ENCODE measurements at regions not wholly inside any gene's neighbourhood (a gene's known extent, or its start where the extent isn't known, plus 50 kb on each side); places are given as distances from the start of the nearest gene placed in this dataset.

DNA sequence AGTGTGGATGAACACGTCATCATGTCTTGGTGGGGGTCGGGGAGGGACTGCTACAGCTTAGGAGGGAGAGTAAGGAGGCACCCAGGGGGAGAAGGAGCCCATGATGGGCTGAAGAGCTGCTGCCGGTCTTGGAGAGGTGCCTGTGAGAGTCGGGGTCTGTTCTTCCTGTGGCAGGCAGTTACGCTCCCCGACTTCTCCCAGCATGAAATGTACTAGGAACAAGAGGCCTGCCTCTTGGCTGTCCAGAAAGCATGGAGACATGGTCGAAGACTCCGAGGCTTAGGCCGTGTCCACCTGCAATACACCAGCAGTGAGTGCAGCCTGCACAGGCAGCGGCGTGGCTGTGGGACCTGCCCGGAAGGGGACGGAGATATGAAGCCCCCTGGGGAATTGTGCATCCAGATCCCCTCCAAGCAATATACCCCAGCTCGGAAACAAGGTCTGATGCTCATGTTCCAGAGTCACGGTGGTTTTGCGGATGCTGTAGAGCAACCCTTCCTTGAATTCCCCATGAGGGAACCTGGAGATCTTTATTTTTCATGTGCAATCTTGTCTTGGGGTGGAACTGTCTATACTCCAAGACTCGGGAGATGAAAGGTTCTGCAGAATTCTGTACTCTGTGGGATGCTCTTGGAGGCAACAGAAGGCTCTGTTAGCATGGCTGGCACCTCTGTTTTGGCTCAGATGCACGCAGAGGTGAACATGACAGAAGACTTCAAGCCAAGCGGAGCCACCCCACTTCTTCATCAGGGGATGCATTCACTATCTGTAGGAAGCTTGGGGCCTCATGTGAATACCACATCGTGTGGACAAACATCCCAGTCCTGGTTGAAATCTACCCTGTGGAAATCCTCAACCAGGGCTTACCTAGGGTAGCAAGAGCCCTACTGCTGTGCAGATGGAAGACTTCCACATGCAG is 374.9 kb upstream of the IRX4 start:
- no peak for DNase-seq

DNA sequence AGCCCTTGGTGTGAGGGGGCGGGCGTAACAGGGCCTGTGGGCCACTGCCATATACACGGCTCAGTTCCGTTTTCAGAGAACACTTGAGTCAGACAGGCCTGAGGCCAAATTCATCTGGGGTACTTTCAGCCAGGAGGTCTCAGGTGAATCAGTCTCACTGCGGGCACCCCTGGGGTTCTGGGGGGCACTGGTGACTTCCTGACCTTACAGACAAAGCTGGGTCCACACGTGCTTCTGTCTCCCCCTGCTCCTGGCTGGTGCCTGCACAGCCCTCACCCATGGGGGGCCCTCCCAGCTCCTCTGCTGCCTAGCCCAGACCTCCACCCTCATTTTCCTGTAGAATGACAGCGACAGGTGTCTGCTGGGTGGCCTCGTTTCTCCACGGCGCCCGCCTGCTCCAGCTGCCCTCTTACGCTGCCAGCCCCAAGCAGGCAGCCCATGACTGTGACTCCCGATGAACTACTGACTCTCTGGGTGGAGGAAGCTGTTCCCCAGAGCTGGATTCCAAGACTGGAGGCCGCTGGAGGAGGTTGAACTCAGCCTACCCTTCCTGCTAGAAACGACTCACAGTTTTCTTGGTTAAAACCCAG is 374.1 kb upstream of the IRX4 start:
- DNase-seq = no peak

DNA sequence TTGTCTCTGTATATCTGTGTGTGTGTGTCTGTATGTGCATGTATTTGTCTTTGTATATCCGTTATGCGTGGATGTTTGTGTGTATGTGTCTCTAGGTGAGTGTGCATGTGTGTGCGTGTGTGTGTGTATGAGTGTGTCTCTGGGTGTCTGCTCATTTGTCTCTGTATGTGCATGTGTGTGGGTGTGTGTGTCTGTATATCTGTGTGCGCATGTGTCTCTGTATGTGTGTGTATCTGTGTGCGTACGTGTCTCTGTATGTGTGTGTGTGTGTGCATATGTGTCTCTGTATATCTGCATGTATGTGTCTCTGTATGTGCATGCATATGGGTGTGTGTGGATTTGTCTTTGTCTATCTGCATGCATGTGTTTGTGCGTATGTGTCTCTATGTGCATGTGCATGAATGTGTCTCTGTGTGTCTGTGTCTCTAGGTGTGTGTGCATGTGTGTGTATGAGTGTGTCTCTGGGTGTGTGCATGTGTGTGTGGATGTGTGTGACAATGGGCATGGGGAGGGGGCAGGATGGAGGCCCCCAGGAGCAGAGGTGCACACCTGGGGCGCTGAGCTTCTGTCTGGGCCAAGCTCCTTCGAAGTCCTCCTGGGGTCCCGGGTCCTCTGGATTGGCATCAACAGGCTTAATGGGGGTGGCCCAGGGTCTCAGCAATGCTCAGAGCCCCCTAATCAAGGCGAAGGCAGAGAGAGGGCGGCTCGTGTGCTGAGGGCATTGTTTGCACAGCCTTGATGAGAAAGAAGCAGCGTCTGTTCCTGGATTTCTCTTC is 373.4 kb upstream of the IRX4 start:
- no peak for DNase-seq

DNA sequence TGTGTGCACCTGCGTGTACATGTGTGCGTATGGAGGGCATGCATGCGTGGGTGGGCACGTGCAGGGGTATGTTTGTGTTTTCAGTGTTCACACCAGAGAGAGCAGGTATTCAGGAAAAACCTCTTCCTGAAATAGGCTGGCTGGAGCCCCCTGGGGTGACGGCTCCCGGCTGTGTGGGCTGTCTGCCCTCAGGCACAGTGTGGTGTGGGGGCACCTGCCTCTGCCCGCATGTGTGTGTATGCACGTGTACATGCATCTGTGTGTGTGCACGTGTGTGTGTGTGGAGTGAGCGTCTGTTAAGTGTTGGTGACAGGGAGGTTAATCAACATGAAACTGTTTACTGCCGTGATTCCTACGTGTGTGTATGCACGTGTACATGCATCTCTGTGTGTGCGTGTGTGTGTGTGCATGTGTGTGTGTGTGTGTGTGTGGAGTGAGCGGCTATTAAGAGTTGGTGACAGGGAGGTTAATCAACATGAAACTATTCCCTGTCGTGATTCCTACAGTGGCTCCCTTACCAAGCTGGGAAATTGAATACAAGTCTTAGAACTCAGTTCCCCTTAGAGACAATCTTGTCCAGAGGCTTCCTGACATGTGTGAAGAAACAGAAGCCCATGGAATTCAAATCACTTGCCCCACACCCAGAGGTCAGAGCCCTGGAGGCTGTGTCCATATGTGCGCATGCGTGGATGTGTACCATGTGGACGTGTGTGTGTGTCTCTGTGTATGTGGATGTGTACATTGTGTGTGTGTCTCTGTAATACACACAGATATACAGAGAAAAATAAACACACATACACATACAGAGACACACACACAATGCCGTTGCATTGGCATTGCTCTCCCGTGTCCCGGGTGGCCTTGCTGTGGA is 372.4 kb upstream of the IRX4 start:
- no peak for DNase-seq

DNA sequence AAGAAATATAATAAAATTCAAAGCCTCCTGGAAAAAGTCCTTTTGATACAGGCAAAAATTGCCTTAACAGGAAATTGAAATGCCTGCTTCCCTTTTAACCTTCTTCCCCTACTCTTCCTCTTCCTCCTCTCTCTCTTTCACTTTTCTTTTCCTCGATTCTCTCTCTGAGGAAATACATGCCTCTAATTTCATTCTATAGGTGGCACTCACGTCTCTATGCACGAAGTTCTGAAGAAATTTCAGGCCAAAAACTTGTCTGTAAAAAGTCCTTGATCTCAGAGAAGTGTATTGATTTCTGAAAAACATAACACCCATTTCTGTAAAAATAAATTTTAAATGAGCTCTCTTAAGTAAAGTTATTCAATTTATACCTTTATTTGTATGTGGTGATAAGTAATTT is 371.7 kb upstream of the IRX4 start:
- DNase-seq = no peak

DNA sequence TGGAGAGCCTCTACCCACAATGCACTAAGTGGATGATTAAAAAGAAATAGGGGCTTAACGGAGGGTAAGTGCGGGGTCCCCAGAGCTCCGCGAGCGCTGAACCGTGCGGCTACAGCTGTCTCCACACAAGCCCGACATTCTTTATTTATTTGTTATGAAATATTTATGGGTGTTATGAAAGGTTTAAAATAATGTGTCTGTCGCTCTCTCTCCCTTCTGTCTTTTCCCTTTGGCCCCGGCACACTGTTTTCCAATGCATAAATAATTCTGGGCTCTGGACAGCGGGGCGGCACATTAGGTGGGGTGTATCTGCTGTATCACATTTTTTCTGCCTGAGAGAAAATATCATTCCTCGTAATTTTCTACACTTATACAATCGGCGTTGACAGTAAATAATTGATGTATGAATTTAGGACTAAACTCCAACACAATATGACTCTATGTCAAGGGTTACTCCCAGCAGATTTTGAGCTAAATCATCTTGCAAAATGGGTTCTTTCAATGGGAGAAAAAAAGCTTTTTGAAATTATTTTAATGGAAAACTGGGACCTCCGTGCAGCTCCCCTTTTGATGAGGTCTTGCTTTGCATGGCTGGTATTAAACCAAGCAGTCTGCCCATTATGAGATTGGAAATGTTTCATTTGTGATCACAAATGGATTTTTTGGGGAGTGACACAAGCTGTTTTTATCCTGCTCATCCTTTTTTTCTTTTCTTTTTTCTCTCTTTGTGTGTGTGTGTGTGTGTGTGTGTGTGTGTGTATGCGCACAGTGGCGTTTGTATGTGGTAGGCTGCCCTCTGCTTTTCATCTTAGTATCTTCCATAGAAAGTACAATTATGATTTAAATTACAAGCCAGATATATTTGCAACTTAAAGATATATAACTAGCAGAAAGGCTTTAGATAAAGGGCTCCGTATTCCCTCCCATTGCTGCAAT is 370.6 kb upstream of the IRX4 start:
- no peak for DNase-seq

DNA sequence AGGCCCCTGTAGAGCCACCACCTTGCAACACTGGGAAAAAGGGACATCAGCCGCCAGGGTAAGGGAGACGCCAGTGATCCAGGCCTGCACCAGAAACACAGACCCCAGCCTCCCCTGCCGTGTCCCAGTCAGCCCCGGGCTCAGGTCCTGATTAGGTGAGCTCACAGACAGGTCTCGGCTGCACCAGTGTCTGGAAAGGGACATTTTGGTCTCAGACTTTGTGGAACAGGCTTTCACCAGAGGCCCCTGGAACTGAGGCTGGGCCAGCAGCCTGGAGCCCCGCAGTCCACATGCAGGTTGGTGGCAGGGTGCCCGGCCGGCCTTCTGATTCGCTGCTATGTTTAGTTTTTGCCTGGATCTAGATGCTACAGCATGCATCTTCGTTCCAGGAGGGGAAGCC is 369.0 kb upstream of the IRX4 start:
- DNase-seq = no peak

DNA sequence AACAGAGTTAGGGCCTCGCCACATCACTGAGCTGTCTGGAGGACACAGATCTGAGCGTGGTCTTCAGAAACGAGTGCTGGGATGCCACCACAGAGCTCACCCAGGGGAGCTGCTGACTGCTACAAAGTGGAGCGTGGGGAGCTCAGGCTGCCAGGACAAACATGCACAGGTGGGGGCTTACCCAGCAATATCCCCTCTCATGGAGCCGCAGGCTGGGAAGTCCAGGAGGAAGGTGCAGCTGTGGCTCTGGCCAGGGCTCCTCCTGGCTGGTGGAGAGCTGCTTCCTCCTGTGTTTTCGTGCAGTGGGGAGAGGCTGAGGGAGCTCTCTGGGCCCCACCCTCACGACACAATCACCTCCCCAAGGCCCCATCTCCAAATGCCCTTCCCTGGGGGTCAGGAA is 368.6 kb upstream of the IRX4 start:
- no peak for DNase-seq

DNA sequence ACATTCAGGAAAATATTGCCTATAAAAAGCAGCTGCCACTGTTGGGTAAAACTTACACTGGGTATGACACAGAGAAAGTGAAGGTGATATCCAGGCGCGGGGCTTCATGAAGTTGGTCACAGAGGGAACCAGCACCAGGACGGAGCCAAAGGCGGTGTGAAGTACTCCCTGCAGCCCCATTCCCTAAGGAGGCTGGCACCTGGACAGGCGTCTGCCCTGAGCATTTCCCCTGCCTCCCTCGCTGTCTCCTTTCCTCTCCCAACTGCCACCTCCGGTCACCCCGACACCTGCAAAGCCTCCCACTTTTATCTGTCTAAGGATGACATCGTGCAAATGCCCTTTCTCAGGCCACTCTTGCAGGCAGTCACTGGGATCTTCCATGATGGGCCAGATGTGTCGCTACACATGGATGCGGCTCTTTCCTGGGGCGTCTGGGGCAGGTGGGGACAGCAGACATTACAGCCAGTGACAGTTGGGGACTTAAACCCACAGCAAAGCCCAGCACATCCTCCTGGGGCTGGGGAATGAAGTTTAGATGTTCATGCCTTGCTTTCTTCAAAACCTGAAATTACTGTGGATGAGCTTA is 367.7 kb upstream of the IRX4 start:
- no peak for DNase-seq

DNA sequence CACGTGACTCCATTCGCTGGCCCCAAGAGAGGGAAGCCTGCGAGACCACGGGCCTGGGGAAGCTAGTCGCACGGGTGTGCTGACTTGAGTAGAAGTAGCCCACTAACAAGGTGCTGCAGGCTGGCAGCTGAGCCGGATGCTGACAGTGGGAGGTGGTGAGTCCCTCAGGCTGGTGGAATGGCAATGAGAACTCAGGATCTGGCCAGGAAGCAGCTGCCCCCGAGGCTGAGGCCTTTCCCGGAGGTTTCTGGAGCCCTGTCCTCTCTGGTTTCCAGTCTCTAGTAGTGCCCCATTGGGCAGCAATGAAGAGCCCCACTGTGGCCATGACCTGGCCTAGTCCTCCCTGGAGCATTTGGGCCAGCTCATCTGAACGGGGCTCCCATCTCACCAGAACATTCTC is 366.7 kb upstream of the IRX4 start:
- DNase-seq = no peak

DNA sequence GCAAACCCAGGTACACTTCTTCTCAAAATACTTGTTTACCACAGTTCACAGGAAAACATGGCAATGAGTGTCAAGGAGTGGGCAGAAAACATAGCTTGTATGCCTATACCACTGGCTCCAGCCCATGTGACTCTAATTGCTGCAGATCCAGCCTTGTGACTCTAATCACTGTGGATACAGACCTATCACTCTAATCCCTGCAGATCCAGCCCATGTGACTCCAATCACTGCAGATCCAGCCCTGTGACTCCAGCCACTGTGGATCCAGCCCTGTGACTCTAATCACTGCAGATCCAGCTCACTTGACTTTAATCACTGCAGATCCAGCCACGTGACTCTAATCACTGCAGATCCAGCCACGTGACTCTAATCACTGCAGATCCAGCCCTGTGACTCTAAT is 366.3 kb upstream of the IRX4 start:
- no peak for DNase-seq

DNA sequence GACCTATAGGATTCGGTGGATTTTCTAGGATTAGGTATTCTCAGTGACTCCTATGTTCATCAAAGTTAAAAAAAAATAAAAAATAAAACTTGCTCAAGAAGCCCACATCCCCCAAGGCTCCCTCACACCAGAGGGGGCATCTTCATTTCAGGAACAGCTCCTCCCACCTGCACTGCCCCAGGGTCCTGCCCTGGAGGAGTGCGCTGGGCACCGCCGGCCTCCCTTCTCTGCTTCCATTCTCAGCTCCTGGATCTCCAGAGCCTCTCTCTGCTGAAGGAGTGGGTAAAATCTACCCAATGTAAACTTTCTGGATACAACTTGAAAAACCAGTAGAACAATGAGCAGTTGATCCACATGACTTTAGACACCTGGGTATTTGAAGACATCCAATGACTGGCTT is 359.8 kb upstream of the IRX4 start:
- DNase-seq = no peak

DNA sequence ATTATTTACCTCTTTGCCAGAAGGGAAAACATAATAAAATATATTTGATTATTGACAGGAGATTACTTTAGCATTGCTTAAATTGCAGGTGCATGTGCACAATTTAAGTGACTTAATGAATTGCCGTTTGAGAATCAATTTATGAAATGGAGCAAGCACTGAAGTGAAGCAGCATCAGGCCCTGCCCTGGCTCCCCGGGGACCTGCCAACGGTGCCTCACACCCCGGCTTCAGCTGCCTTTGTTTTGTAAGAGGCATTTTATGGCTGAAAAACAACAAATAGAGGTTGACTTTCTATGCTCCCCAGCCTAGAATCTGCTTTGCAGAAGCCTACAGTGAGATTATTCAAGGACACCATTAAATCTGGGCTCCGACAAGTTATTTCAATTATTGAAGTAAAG is 359.1 kb upstream of the IRX4 start:
- DNase-seq = peak in 1 of 3 experiments; percentile 70

DNA sequence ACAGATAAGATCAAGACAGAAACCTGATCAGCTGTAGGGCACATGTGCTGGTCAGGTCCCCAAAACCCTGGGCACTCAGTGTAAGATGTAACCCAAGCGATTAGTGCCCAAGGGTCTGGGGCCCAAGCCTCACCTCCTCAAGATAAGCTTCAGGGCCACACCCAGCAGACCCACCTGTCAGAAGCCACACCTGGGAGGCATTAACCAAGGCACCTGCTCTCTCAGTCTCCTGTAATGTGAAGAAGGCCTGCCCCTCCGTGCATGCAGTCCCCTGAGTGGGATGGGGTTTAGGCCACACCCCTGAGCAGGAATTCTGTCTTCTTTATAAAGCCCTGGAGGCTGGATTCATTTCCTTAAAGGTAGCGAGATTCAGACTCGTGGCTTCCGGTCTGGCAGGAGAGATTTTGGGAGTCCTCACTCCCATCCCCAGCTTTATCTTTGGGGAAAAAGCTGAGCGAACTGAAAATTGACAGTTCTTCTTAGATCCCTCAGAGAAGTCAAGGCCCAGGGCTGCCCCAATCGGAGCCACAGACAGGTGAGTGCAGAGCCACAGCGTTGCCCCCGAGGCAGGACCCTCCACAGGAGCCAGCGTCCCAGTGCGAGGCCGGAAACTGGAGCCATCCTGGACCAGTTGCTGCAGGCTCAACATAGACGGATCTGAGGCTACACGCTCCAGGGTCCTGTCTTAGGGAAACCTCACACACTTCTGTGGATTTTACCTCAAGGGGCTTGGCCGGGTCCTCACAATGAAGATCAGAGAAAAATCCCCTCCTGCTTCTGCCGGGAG is 357.6 kb upstream of the IRX4 start:
- DNase-seq = peak in 1 of 3 experiments; percentile 34

DNA sequence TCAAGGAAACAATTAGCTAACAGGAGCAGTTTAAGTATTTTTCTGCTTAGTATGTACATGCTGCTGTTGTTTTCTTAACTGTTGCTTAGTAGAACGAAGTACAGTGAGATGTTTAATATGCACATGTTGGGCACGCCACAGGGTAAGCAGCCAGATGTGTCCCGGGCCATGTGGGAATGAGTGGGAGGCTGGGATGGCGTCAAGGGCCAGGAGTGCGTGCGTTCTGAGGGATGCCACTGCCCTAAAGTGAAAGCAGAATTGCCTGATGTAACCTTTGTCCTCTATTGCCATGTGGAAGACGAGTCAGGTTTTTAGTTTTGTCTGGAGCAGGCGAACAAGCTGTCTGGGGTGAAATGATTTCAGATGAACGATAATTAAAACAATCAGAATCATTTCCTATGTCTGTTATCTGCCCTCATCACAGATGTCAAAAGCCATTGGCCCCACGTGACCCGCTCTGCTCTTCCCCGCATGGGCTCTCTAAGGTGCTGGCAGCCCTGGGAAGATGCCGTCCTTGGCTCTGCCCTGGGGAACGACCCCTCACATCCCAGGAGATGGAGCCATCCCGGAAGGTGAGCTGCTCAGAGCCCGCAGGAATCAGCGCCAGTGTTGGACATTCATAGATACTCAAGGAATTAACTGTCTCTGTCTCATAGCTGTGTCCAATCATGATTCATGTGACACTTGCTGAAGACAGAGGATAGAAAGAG is 356.6 kb upstream of the IRX4 start:
- DNase-seq = no peak

DNA sequence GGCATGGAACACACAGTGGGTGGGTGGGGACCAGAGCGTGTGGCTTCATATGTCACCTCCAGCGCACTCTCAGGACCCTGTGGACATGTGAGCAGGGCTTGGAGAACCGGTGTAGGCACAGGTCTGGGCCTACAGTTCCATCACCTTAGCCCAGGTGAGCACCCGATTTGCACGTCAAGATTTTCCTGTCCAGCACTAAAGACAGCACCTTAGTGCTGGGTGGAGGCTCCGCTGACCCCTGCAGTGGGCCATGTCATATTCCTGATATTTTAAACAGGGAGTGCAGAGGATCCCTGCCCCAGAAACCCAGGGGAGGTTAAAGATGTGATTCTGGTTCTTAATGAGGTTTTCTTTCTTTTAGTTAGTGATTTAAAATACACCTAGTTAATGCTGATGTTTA is 356.0 kb upstream of the IRX4 start:
- DNase-seq = no peak

DNA sequence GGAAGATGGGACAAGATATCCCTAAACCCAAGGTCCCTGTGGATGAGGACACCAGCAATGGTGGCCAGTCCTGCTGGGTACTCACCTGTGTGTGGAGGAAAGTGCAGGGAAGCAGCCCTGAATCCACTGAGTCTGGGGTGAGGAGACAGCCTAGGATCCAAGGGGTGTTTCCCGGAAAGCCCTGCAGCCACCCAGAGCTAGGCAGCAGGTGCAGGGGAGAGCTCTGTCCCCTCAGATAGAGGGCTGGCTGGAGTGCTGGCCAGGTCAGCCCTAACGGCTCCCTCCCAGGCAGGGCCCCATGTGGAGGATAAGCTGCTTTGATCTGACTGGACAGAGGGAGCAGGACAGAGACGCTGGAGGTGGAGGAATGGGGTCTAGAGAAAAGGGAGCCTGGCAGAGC is 344.7 kb upstream of the IRX4 start:
- DNase-seq = no peak

DNA sequence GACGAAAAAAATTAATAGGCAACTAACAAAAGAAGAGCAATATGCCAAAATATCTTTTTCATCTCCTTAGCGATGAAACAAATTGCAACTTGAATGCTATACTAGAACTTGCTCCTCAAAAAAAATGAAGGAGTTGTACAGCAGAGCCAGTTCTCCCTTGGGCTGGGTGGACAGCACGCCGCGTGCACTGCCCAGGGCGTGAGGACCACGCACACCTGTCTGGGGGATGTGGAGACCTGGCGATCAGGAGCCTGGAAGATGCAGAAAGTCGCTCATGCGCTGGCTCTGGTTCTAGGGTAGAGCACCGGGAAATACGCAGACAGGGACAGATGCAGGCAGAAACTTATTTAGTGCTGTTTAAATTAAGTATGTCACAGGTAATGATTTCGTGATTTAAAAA is 342.0 kb upstream of the IRX4 start:
- DNase-seq = no peak

DNA sequence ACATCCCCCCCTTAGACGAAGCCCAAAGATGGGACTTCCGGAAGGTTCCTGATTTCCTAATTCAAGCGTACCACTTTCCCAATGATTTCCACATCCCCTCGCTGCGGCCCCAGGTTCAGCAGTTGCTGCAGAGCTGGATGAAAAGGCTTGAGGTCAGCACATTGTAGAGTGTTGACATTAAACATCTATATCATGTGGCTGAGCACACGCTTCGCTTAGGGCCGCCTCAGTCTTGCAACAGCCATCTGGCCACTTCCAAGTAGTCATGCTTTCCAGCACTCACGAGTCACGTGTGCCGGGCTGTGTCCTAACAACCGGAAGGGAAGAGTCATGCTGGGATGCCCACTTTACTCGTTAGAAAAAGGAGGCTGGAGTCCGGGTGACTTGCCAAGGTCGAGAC is 340.6 kb upstream of the IRX4 start:
- DNase-seq = peak in 1 of 3 experiments; percentile 53

All from NCI-H1417 (cell line).